Body of pancreas (tissue), 4 donors: ENCODE measurements at regions not wholly inside any gene's neighbourhood (a gene's known extent, or its start where the extent isn't known, plus 50 kb on each side); places are given as distances from the start of the nearest gene placed in this dataset.

Experiments
- POLR2A ChIP-seq, 3 donors: fragments of 450-650 bp; IDR thresholded peaks; one replicate each; pipeline ENCODE4 v1.6.1; 2016; ENCODE audit warnings: antibody characterized with exemption in 3 of 3, mild to moderate bottlenecking in 2 of 3
- TF ChIP-seq, protein P1 (sequence below), 7 experiments: fragments of 450-650 bp in 4 of 7; fragments of 200-600 bp in 3 of 7; sonication (generic) in 3 of 7; IDR thresholded peaks; one replicate each; pipeline ENCODE4 v1.5.1; 2016 to 2019; ENCODE audit warnings: antibody characterized with exemption in 7 of 7

DNA sequence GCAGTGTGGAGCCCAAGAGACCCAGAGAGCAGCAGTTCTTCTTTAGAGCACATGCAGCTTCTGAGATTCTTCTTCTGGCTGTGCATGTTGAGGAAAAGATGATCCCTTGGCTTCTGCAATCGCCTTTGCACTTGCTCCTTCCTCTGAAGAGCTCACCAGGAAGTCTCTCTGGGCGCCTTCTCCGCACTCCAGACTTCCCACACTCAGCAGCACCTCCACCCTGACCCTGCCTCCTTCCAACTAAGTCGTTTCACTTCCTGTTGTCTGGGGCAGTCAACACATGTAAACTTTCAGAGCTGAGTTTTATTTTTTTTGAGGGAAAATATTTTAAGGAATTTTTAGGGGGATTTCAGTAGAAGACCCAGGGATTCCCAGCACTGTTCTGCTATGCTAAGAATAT lies 73.4 kb upstream of the F3 start:
- TF ChIP-seq, protein P1, sequence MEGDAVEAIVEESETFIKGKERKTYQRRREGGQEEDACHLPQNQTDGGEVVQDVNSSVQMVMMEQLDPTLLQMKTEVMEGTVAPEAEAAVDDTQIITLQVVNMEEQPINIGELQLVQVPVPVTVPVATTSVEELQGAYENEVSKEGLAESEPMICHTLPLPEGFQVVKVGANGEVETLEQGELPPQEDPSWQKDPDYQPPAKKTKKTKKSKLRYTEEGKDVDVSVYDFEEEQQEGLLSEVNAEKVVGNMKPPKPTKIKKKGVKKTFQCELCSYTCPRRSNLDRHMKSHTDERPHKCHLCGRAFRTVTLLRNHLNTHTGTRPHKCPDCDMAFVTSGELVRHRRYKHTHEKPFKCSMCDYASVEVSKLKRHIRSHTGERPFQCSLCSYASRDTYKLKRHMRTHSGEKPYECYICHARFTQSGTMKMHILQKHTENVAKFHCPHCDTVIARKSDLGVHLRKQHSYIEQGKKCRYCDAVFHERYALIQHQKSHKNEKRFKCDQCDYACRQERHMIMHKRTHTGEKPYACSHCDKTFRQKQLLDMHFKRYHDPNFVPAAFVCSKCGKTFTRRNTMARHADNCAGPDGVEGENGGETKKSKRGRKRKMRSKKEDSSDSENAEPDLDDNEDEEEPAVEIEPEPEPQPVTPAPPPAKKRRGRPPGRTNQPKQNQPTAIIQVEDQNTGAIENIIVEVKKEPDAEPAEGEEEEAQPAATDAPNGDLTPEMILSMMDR (IDR thresholded peaks at IDR 0.05): no peak
- TF ChIP-seq POLR2A (IDR thresholded peaks at IDR 0.05): no peak
